ENCODE measurements at regions not wholly inside any gene's neighbourhood (a gene's known extent, or its start where the extent isn't known, plus 50 kb on each side); places are given as distances from the start of the nearest gene placed in this dataset.

DNA sequence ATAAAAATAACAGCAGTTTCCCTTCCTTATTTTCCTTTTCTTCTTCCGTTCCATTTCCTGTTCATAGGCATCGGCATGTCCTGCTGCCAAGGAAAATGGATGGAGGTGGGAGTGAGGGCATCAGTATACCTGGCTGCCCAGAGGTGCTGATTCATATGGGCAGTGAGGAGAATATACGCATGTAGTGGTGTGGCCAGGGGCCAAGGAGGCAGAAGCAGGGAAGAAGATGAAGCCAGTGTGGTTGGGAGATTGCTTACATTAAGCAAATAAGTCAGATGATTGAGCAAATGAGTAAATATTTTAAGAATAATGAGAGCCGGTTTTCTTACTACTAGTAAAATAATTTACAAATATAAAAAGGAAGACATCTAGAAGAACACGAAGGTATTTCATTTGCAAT, 344.9 kb upstream of the PAPPA start:
- TF ChIP-seq EP300 (IDR thresholded peaks at IDR 0.05; ENCODE audit: borderline replicate concordance in 1 of 2, low read depth in 1 of 2, low read length in 1 of 2), result no peak
- TF ChIP-seq, protein P1, sequence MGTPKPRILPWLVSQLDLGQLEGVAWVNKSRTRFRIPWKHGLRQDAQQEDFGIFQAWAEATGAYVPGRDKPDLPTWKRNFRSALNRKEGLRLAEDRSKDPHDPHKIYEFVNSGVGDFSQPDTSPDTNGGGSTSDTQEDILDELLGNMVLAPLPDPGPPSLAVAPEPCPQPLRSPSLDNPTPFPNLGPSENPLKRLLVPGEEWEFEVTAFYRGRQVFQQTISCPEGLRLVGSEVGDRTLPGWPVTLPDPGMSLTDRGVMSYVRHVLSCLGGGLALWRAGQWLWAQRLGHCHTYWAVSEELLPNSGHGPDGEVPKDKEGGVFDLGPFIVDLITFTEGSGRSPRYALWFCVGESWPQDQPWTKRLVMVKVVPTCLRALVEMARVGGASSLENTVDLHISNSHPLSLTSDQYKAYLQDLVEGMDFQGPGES (IDR thresholded peaks at IDR 0.05; ENCODE audit: low read depth, low read length), result no peak
- TF ChIP-seq NFIC (IDR thresholded peaks at IDR 0.05; ENCODE audit: borderline replicate concordance), result no peak
- TF ChIP-seq, protein P2, sequence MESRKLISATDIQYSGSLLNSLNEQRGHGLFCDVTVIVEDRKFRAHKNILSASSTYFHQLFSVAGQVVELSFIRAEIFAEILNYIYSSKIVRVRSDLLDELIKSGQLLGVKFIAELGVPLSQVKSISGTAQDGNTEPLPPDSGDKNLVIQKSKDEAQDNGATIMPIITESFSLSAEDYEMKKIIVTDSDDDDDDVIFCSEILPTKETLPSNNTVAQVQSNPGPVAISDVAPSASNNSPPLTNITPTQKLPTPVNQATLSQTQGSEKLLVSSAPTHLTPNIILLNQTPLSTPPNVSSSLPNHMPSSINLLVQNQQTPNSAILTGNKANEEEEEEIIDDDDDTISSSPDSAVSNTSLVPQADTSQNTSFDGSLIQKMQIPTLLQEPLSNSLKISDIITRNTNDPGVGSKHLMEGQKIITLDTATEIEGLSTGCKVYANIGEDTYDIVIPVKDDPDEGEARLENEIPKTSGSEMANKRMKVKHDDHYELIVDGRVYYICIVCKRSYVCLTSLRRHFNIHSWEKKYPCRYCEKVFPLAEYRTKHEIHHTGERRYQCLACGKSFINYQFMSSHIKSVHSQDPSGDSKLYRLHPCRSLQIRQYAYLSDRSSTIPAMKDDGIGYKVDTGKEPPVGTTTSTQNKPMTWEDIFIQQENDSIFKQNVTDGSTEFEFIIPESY (IDR thresholded peaks at IDR 0.05; ENCODE audit: borderline replicate concordance, low read depth), result no peak
- no peak for TF ChIP-seq SMC3 (IDR thresholded peaks at IDR 0.05; ENCODE audit: low read depth, low read length)
- no peak for TF ChIP-seq RAD21 (IDR thresholded peaks at IDR 0.05; ENCODE audit: low read length)
- no peak for TF ChIP-seq TCF12 (IDR thresholded peaks at IDR 0.05)
- no peak for TF ChIP-seq RXRA (IDR thresholded peaks at IDR 0.05; ENCODE audit: borderline replicate concordance, low read depth)
- Histone ChIP-seq H3K9me3 (no peaks in the 10 kb centered on the region), H3K9me2 (no peaks in the 10 kb centered on the region), H2AFZ (ENCODE audit: low read depth) (no peak overlapping the region), H3K4me2 (no peak overlapping the region), H3K4me3 (ENCODE audit: low read depth in 2 of 2, low read length in 1 of 2) (no peak overlapping the region), H3K79me2 (ENCODE audit: insufficient read depth) (no peaks in the 10 kb centered on the region), H3K27ac (ENCODE audit: low read depth in 2 of 2, low read length in 1 of 2) (no peak overlapping the region), H3K4me1 (ENCODE audit: control insufficient read depth in 1 of 2, insufficient read depth in 2 of 2, low read depth in 1 of 2, low read length in 1 of 2) (no peaks in the 10 kb centered on the region), H3K9ac (no peak overlapping the region), H4K20me1 (ENCODE audit: insufficient read depth) (no peaks in the 10 kb centered on the region), H3K36me3 (replicated peaks in 1 of 2; ENCODE audit: control insufficient read depth in 1 of 2, insufficient read depth in 2 of 2, low read length in 1 of 2) (no peaks in the 10 kb centered on the region), H3F3A (replicated peaks; ENCODE audit: insufficient read depth) (peaks cover 5% of the 10 kb centered on the region), H3K27me3 (ENCODE audit: insufficient read depth) (no peaks in the 10 kb centered on the region)
- no peak for DNase-seq
- ChIA-PET POLR2A (no interaction called here), CTCF (no interaction called here)
- 93% methylated on average over 5 of the region's 5 CpGs for WGBS (ENCODE audit: low lambda C conversion rate)

DNA sequence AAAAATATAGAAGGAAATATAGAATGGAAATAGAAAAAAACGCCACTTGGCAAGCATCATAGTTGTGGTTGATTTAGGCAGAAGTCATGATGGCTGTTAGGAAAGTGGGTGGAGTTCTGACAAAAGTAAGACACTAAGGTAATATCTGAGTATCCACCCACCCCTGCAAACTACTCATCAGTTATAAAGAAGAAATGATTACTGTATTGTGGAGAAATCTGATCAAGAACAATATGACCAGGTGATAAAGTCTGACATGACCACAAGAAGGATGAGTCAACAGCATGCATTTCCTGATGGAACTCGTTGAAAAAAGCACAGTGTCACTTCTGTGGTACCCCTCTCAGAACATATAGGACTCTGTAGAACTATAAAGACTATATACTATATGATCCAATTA, 343.4 kb upstream of the PAPPA start:
- 55% methylated on average over 2 of the region's 2 CpGs for WGBS (ENCODE audit: low lambda C conversion rate)
- DNase-seq, result no peak

More for the DNA sequence above, 343.4 kb upstream of the PAPPA start:
- Histone ChIP-seq H3K4me3 (ENCODE audit: low read depth in 2 of 2, low read length in 1 of 2) (no peak overlapping the region), H3K79me2 (ENCODE audit: insufficient read depth) (no peaks in the 10 kb centered on the region), H3K9ac (no peak overlapping the region), H3K9me2 (no peaks in the 10 kb centered on the region), H3K36me3 (replicated peaks in 1 of 2; ENCODE audit: control insufficient read depth in 1 of 2, insufficient read depth in 2 of 2, low read length in 1 of 2) (peaks cover 0 to 4% of the 10 kb centered on the region in 2 experiments), H3K9me3 (no peaks in the 10 kb centered on the region), H3K27me3 (ENCODE audit: insufficient read depth) (no peaks in the 10 kb centered on the region), H3K27ac (ENCODE audit: low read depth in 2 of 2, low read length in 1 of 2) (no peak overlapping the region), H3K4me2 (no peak overlapping the region), H3K4me1 (ENCODE audit: control insufficient read depth in 1 of 2, insufficient read depth in 2 of 2, low read depth in 1 of 2, low read length in 1 of 2) (no peaks in the 10 kb centered on the region), H3F3A (replicated peaks; ENCODE audit: insufficient read depth) (peaks cover 5% of the 10 kb centered on the region), H4K20me1 (ENCODE audit: insufficient read depth) (no peaks in the 10 kb centered on the region), H2AFZ (ENCODE audit: low read depth) (no peak overlapping the region)
- POLR2A ChIA-PET, result no interaction called here
- TF ChIP-seq, protein P3, sequence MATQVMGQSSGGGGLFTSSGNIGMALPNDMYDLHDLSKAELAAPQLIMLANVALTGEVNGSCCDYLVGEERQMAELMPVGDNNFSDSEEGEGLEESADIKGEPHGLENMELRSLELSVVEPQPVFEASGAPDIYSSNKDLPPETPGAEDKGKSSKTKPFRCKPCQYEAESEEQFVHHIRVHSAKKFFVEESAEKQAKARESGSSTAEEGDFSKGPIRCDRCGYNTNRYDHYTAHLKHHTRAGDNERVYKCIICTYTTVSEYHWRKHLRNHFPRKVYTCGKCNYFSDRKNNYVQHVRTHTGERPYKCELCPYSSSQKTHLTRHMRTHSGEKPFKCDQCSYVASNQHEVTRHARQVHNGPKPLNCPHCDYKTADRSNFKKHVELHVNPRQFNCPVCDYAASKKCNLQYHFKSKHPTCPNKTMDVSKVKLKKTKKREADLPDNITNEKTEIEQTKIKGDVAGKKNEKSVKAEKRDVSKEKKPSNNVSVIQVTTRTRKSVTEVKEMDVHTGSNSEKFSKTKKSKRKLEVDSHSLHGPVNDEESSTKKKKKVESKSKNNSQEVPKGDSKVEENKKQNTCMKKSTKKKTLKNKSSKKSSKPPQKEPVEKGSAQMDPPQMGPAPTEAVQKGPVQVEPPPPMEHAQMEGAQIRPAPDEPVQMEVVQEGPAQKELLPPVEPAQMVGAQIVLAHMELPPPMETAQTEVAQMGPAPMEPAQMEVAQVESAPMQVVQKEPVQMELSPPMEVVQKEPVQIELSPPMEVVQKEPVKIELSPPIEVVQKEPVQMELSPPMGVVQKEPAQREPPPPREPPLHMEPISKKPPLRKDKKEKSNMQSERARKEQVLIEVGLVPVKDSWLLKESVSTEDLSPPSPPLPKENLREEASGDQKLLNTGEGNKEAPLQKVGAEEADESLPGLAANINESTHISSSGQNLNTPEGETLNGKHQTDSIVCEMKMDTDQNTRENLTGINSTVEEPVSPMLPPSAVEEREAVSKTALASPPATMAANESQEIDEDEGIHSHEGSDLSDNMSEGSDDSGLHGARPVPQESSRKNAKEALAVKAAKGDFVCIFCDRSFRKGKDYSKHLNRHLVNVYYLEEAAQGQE (IDR thresholded peaks at IDR 0.05; ENCODE audit: low read depth, low read length), result no peak
- TF ChIP-seq MXI1 (IDR thresholded peaks at IDR 0.05; ENCODE audit: low read depth, low read length) (no peak), GABPA (IDR thresholded peaks at IDR 0.05; ENCODE audit: low read depth) (no peak), FOSL2 (IDR thresholded peaks at IDR 0.05; ENCODE audit: borderline replicate concordance, low read depth) (no peak), MEF2A (IDR thresholded peaks at IDR 0.05; ENCODE audit: borderline replicate concordance, low read depth) (no peak), POLR2AphosphoS5 (IDR thresholded peaks at IDR 0.05; ENCODE audit: low read depth, low read length) (no peak)
- TF ChIP-seq, protein P4, sequence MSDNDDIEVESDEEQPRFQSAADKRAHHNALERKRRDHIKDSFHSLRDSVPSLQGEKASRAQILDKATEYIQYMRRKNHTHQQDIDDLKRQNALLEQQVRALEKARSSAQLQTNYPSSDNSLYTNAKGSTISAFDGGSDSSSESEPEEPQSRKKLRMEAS (IDR thresholded peaks at IDR 0.05; ENCODE audit: low read depth), result no peak
- CTCF ChIA-PET, result interaction anchor here (1.5 kb wide), 1 partner anchor 20 kb away, joined by 3 read pairs; no protein-coding TSS in a partner anchor

All from SK-N-SH (cell line).